ENCODE measurements at regions not wholly inside any gene's neighbourhood (a gene's known extent, or its start where the extent isn't known, plus 50 kb on each side); places are given as distances from the start of the nearest gene placed in this dataset.

DNA sequence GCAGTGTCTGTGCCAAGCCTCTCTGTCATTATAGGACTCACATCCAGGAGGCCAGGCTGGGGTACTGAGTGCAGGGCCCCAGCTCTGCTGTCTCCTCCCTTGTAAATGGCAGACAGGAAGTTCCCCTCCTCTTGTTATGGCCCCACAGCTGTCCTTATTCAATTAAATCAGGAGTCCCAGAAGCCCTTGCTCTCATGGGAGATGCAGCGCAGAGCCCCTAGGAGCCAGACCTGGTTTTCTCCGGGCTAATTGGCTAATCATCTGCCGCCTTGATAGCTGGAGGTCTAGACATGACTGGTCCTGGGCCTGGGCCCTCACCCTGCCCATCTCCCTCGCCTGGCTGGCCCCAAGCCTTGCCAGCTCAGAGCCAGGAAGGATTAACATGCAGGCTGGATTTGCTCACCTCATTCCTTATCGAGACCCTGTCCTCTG lies 172.0 kb downstream of the VEGFA start:
- Histone ChIP-seq H3K27ac (no peak overlapping the region), H3K4me1 (no peaks in the 10 kb centered on the region), H3K4me3 (no peak overlapping the region), H3K27me3 (no peaks in the 10 kb centered on the region), H3K9me3 (no peaks in the 10 kb centered on the region), H3K36me3 (ENCODE audit: low read depth, missing control alignments) (no peaks in the 10 kb centered on the region)
- TF ChIP-seq, protein P1, sequence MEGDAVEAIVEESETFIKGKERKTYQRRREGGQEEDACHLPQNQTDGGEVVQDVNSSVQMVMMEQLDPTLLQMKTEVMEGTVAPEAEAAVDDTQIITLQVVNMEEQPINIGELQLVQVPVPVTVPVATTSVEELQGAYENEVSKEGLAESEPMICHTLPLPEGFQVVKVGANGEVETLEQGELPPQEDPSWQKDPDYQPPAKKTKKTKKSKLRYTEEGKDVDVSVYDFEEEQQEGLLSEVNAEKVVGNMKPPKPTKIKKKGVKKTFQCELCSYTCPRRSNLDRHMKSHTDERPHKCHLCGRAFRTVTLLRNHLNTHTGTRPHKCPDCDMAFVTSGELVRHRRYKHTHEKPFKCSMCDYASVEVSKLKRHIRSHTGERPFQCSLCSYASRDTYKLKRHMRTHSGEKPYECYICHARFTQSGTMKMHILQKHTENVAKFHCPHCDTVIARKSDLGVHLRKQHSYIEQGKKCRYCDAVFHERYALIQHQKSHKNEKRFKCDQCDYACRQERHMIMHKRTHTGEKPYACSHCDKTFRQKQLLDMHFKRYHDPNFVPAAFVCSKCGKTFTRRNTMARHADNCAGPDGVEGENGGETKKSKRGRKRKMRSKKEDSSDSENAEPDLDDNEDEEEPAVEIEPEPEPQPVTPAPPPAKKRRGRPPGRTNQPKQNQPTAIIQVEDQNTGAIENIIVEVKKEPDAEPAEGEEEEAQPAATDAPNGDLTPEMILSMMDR (IDR thresholded peaks at IDR 0.05) = no peak
- TF ChIP-seq POLR2A (IDR thresholded peaks at IDR 0.05) = no peak
- 88 to 100% methylated on average over 1 to 5 of the region's 5 CpGs for WGBS, 2 donors
- DNase-seq = no peak
- intact Hi-C loops (cut with DNase I; ENCODE audit: low total_unique reads) = no loop called here

DNA sequence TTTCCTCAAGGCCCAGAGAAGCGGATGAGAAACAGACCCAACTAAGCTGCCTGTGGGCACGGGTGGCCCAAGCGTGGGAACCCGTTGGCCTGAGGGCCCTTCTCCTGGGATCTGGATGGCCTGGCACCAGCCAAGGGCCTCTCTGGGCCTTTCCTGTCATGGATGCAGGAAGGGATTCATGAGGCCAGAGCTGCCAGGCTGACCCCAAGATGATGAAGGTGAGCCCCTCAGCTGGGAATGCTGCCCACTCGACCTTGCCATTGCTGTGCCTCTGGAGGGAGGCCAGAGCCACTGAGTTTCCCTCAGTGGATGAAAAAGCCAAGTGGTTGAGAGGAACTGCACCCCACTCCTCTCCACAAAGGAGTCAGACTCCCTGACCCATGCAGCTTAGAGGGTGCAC lies 171.2 kb downstream of the VEGFA start:
- Histone ChIP-seq H3K9me3 (no peaks in the 10 kb centered on the region), H3K36me3 (ENCODE audit: low read depth, missing control alignments) (no peaks in the 10 kb centered on the region), H3K4me3 (no peak overlapping the region), H3K27ac (no peak overlapping the region), H3K4me1 (no peaks in the 10 kb centered on the region), H3K27me3 (no peaks in the 10 kb centered on the region)
- DNase-seq = no peak
- intact Hi-C loops (cut with DNase I; ENCODE audit: low total_unique reads) = no loop called here
- TF ChIP-seq, protein P1 (IDR thresholded peaks at IDR 0.05) = no peak
- TF ChIP-seq POLR2A (IDR thresholded peaks at IDR 0.05) = no peak
- WGBS, 2 donors = 92 to 100% methylated on average over 2 to 5 of the region's 5 CpGs

DNA sequence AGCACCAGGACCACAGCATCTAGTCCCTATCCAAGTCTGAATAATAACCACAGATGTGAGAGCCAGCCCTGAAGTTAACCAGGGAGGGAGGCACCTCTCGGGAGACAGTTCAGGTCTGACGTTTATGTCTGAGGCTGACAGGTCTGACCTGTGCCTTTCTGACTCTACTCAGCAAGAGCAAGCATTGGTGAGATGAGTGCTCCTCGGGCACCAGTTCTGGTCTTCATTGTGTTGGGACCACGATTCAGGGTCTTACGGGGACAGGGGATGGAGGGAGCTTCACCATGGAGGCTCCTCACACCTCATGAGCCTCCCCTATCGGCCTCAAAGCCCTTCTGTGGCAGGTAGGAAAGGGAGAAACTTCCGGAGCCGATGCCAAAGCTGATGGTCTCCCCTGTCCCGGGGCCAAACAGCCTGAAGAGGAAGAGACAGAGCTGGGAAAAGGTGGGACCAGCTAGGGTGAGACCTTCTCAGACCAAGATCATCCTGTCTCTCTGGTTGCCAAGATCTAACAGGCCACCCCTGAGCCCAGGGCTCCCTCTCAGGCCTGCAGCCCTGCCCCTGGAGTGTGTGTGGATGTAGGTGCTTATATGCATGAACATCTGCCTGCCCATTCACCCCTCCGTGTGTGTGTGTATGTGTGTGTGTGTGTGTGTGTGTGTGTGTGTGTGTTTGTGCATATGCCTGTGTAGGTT lies 170.5 kb downstream of the VEGFA start:
- no peak for TF ChIP-seq POLR2A (IDR thresholded peaks at IDR 0.05)
- TF ChIP-seq, protein P1 (IDR thresholded peaks at IDR 0.05) = no peak
- no peak overlapping the region for H3K4me3 ChIP-seq
- intact Hi-C loops (cut with DNase I; ENCODE audit: low total_unique reads) = no loop called here
- H3K27ac ChIP-seq = no peak overlapping the region
- H3K36me3 ChIP-seq (ENCODE audit: low read depth, missing control alignments) = no peaks in the 10 kb centered on the region
- H3K27me3 ChIP-seq = no peaks in the 10 kb centered on the region
- DNase-seq = peak; percentile 9
- 95 to 100% methylated on average over 7 to 10 of the region's 10 CpGs for WGBS, 2 donors
- no peaks in the 10 kb centered on the region for H3K9me3 ChIP-seq
- no peaks in the 10 kb centered on the region for H3K4me1 ChIP-seq

DNA sequence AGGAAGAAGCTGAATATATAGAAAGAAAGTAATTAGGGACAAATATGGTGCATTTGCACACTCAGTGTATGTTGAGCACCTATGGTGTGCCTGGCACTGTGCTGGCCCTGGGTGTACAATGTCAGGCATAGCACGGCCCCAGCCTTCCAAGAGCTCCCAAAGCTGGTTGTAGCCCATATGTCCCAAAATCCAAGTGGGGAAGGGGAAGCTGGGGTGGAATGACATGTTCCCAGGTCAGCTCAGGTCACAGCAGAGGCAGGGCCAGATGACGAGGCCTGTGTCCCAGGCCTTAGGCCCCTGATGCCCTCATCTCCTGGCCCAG lies 170.0 kb downstream of the VEGFA start:
- whole genome bisulfite sequencing, 2 donors = 86 to 100% methylated on average over 2 of the region's 2 CpGs
- no peaks in the 10 kb centered on the region for H3K4me1 ChIP-seq
- no peaks in the 10 kb centered on the region for H3K27me3 ChIP-seq
- intact Hi-C loops (cut with DNase I; ENCODE audit: low total_unique reads) = no loop called here
- no peak overlapping the region for H3K4me3 ChIP-seq
- no peaks in the 10 kb centered on the region for H3K36me3 ChIP-seq (ENCODE audit: low read depth, missing control alignments)
- H3K9me3 ChIP-seq = no peaks in the 10 kb centered on the region
- peak; percentile 6 for DNase-seq
- TF ChIP-seq, protein P1 (IDR thresholded peaks at IDR 0.05) = no peak
- no peak for TF ChIP-seq POLR2A (IDR thresholded peaks at IDR 0.05)
- H3K27ac ChIP-seq = no peak overlapping the region
